ENCODE measurements at regions not wholly inside any gene's neighbourhood (a gene's known extent, or its start where the extent isn't known, plus 50 kb on each side); places are given as distances from the start of the nearest gene placed in this dataset.
"Not testable (repeated sequence)": the region's sequence is repeated elsewhere in the genome, so short reads cannot be mapped to it uniquely, and the experiment has no call there.

GRCh38 chr3:27031476-27031875 lies 337.7 kb downstream of the NEK10 start:
- intact Hi-C loops (cut with micrococcal nuclease; ENCODE audit: unreplicated experiment), result no loop called here
- H3K36me3 ChIP-seq (ENCODE audit: control insufficient read depth, insufficient read depth, low read length), result no peaks in the 10 kb centered on the region
- no peaks in the 10 kb centered on the region for H3K36me3 Mint-ChIP-seq (ENCODE audit: insufficient read depth, unreplicated experiment)
- no peak overlapping the region for H3K4me3 Mint-ChIP-seq (ENCODE audit: unreplicated experiment)
- no peak for DNase-seq
- no TSS peak for BruUV-seq (replicated peaks)
- no peaks in the 10 kb centered on the region for H3K4me1 Mint-ChIP-seq (ENCODE audit: low read depth, unreplicated experiment)
- peaks cover 18% of the 10 kb centered on the region for H3K9me3 Mint-ChIP-seq (ENCODE audit: unreplicated experiment)
- H3K27me3 Mint-ChIP-seq (ENCODE audit: insufficient read depth, unreplicated experiment), result no peaks in the 10 kb centered on the region
- H3K27ac Mint-ChIP-seq (ENCODE audit: unreplicated experiment), result no peak overlapping the region
- H3K27me3 ChIP-seq (replicated peaks; ENCODE audit: control insufficient read depth, insufficient read depth, low read length), result no peaks in the 10 kb centered on the region
- POLR2A ChIA-PET, result no interaction called here
- no peak for TF ChIP-seq CTCF (IDR thresholded peaks at IDR 0.05; ENCODE audit: insufficient read depth in 1 of 2, low read depth in 1 of 2, low read length in 1 of 2, severe bottlenecking in 1 of 2, unreplicated experiment in 1 of 2)
- no peak overlapping the region for H3K4me3 ChIP-seq (ENCODE audit: low read depth, low read length)
- CTCF ChIA-PET, result no interaction called here
- no peaks in the 10 kb centered on the region for H3K4me1 ChIP-seq
- H3K9me3 ChIP-seq, result no peaks in the 10 kb centered on the region

- Mint-ChIP-seq H3K36me3 (ENCODE audit: insufficient read depth, unreplicated experiment) (no peaks in the 10 kb centered on the region), H3K9me3 (ENCODE audit: unreplicated experiment) (peaks cover 18% of the 10 kb centered on the region), H3K4me1 (ENCODE audit: low read depth, unreplicated experiment) (no peaks in the 10 kb centered on the region), H3K4me3 (ENCODE audit: unreplicated experiment) (no peak overlapping the region), H3K27me3 (ENCODE audit: insufficient read depth, unreplicated experiment) (no peaks in the 10 kb centered on the region), H3K27ac (ENCODE audit: unreplicated experiment) (no peak overlapping the region)
- POLR2A ChIA-PET, result no interaction called here
- Histone ChIP-seq H3K4me3 (ENCODE audit: low read depth, low read length) (no peak overlapping the region), H3K4me1 (no peaks in the 10 kb centered on the region), H3K9me3 (no peaks in the 10 kb centered on the region), H3K36me3 (ENCODE audit: control insufficient read depth, insufficient read depth, low read length) (no peaks in the 10 kb centered on the region), H3K27me3 (replicated peaks; ENCODE audit: control insufficient read depth, insufficient read depth, low read length) (no peaks in the 10 kb centered on the region)
- CTCF ChIA-PET, result no interaction called here
- intact Hi-C loops (cut with micrococcal nuclease; ENCODE audit: unreplicated experiment), result no loop called here
- TF ChIP-seq CTCF (IDR thresholded peaks at IDR 0.05; ENCODE audit: insufficient read depth in 1 of 2, low read depth in 1 of 2, low read length in 1 of 2, severe bottlenecking in 1 of 2, unreplicated experiment in 1 of 2), result no peak
- no peak for DNase-seq
- no TSS peak for BruUV-seq (replicated peaks)
These were observed 334.9 kb downstream of the NEK10 start for GRCh38 chr3:27034255-27034654.

- Histone ChIP-seq H3K27me3 (replicated peaks; ENCODE audit: control insufficient read depth, insufficient read depth, low read length) (no peaks in the 10 kb centered on the region), H3K9me3 (no peaks in the 10 kb centered on the region), H3K4me3 (ENCODE audit: low read depth, low read length) (no peak overlapping the region), H3K4me1 (no peaks in the 10 kb centered on the region), H3K36me3 (ENCODE audit: control insufficient read depth, insufficient read depth, low read length) (no peaks in the 10 kb centered on the region)
- ChIA-PET CTCF (no interaction called here), POLR2A (no interaction called here)
- DNase-seq, result no peak
- Mint-ChIP-seq H3K4me3 (ENCODE audit: unreplicated experiment) (no peak overlapping the region), H3K36me3 (ENCODE audit: insufficient read depth, unreplicated experiment) (no peaks in the 10 kb centered on the region), H3K9me3 (ENCODE audit: unreplicated experiment) (peaks cover 9% of the 10 kb centered on the region), H3K27me3 (ENCODE audit: insufficient read depth, unreplicated experiment) (no peaks in the 10 kb centered on the region), H3K4me1 (ENCODE audit: low read depth, unreplicated experiment) (no peaks in the 10 kb centered on the region), H3K27ac (ENCODE audit: unreplicated experiment) (no peak overlapping the region)
- TF ChIP-seq CTCF (IDR thresholded peaks at IDR 0.05; ENCODE audit: insufficient read depth in 1 of 2, low read depth in 1 of 2, low read length in 1 of 2, severe bottlenecking in 1 of 2, unreplicated experiment in 1 of 2), result no peak
- intact Hi-C loops (cut with micrococcal nuclease; ENCODE audit: unreplicated experiment), result no loop called here
- BruUV-seq (replicated peaks), result no TSS peak
These were observed 328.5 kb downstream of the NEK10 start for GRCh38 chr3:27040674-27041073.

GRCh38 chr3:27042541-27042940 lies 326.6 kb downstream of the NEK10 start:
- intact Hi-C loops (cut with micrococcal nuclease; ENCODE audit: unreplicated experiment); BruUV-seq (replicated peaks); CTCF ChIA-PET; H3K27me3 ChIP-seq (replicated peaks; ENCODE audit: control insufficient read depth, insufficient read depth, low read length); H3K36me3 Mint-ChIP-seq (ENCODE audit: insufficient read depth, unreplicated experiment); POLR2A ChIA-PET; H3K9me3 ChIP-seq; H3K36me3 ChIP-seq (ENCODE audit: control insufficient read depth, insufficient read depth, low read length); DNase-seq; H3K9me3 Mint-ChIP-seq (ENCODE audit: unreplicated experiment); H3K27ac Mint-ChIP-seq (ENCODE audit: unreplicated experiment); H3K4me3 Mint-ChIP-seq (ENCODE audit: unreplicated experiment); H3K4me1 ChIP-seq; H3K4me3 ChIP-seq (ENCODE audit: low read depth, low read length); H3K27me3 Mint-ChIP-seq (ENCODE audit: insufficient read depth, unreplicated experiment): not testable (repeated sequence)
- peaks cover 10% of the 10 kb centered on the region for H3K4me1 Mint-ChIP-seq (ENCODE audit: low read depth, unreplicated experiment)
